ENCODE measurements at regions not wholly inside any gene's neighbourhood (a gene's known extent, or its start where the extent isn't known, plus 50 kb on each side); places are given as distances from the start of the nearest gene placed in this dataset.

DNA sequence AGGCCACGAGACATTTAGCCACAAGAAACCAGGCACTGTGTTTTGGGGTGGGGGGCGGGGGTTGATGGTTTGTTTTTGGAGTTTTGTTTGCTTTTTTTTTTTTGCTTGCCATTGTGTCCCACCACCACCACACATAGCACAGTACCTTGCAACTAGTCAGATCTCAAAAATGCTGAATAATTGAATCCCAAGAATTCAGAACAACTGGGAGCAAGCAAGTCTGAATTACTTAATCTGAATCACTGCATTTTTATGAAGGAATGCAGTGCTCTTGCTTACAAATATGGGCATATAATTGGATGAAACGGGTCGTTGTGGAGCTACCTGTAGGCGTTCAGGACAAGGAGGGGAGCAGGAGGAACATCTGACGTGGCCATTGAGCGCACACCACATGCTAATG, 151.5 kb upstream of the CDYL start:
- no peak for TF ChIP-seq POLR2A (IDR thresholded peaks at IDR 0.05)
- no peak for TF ChIP-seq POLR2AphosphoS5 (IDR thresholded peaks at IDR 0.05)
- TF ChIP-seq, protein P1, sequence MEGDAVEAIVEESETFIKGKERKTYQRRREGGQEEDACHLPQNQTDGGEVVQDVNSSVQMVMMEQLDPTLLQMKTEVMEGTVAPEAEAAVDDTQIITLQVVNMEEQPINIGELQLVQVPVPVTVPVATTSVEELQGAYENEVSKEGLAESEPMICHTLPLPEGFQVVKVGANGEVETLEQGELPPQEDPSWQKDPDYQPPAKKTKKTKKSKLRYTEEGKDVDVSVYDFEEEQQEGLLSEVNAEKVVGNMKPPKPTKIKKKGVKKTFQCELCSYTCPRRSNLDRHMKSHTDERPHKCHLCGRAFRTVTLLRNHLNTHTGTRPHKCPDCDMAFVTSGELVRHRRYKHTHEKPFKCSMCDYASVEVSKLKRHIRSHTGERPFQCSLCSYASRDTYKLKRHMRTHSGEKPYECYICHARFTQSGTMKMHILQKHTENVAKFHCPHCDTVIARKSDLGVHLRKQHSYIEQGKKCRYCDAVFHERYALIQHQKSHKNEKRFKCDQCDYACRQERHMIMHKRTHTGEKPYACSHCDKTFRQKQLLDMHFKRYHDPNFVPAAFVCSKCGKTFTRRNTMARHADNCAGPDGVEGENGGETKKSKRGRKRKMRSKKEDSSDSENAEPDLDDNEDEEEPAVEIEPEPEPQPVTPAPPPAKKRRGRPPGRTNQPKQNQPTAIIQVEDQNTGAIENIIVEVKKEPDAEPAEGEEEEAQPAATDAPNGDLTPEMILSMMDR (IDR thresholded peaks at IDR 0.05) = no peak
